GM12878 (cell line): ENCODE measurements at regions not wholly inside any gene's neighbourhood (a gene's known extent, or its start where the extent isn't known, plus 50 kb on each side); places are given as distances from the start of the nearest gene placed in this dataset.

Experiments
- BRCA1 ChIP-seq: IDR thresholded peaks from 2 replicates; pipeline ENCODE4 v1.6.1; 2011; ENCODE audit warnings: low read depth, low read length, improper control_type of control experiment
- CREM ChIP-seq: IDR thresholded peaks from 2 replicates; pipeline ENCODE4 v1.6.1; 2014; ENCODE audit warnings: antibody characterized with exemption, low read depth
- EGR1 ChIP-seq, 2 experiments: IDR thresholded peaks; 1 replicate in 1 of 2; 2 replicates in 1 of 2; pipeline ENCODE4 v1.6.1; 2011 to 2012; ENCODE audit warnings: low read depth in 2 of 2, low read length in 2 of 2, borderline replicate concordance in 1 of 2, mild to moderate bottlenecking in 1 of 2, moderate library complexity in 1 of 2
- EZH2 ChIP-seq: IDR thresholded peaks from 2 replicates; pipeline ENCODE4 v1.6.1; 2012; ENCODE audit warnings: low read depth, mild to moderate bottlenecking, control low read depth, inconsistent platforms, low read length, borderline replicate concordance; ENCODE audit not compliant: control insufficient read depth
- MTA3 ChIP-seq: IDR thresholded peaks from 2 replicates; pipeline ENCODE4 v1.6.1; 2012; ENCODE audit warnings: low read length, inconsistent platforms, borderline replicate concordance
- MYC ChIP-seq: IDR thresholded peaks from 2 replicates; pipeline ENCODE4 v1.6.1; 2011; ENCODE audit warnings: mild to moderate bottlenecking, low read length, moderate library complexity, inconsistent platforms; ENCODE audit not compliant: insufficient read depth, insufficient replicate concordance, insufficient read length, severe bottlenecking
- POLR2A ChIP-seq: IDR thresholded peaks from 2 replicates; pipeline ENCODE4 v1.6.1; 2011; ENCODE audit warnings: low read depth, mild to moderate bottlenecking, low read length
- SIN3A ChIP-seq: IDR thresholded peaks from 2 replicates; pipeline ENCODE4 v1.6.1; 2012; ENCODE audit warnings: low read depth, low read length, improper control_type of control experiment
- TBL1XR1 ChIP-seq: IDR thresholded peaks from 2 replicates; pipeline ENCODE4 v1.6.1; 2012; ENCODE audit warnings: low read depth, low read length, improper control_type of control experiment
- ZZZ3 ChIP-seq: IDR thresholded peaks from 2 replicates; pipeline ENCODE4 v1.6.1; 2011; ENCODE audit warnings: low read depth; ENCODE audit not compliant: control insufficient read depth, insufficient read length
- TF ChIP-seq, protein P1 (sequence below), 3 experiments: IDR thresholded peaks in 2 of 3; conservative IDR thresholded peaks in 1 of 3; 2 replicates each; pipeline ENCODE4 v1.5.1; 2011; ENCODE audit warnings: low read depth in 3 of 3, low read length in 3 of 3, mild to moderate bottlenecking in 3 of 3, control low read depth in 2 of 3, moderate library complexity in 2 of 3, inconsistent platforms in 1 of 3, mixed read lengths in 1 of 3; ENCODE audit not compliant: control insufficient read depth in 2 of 3, insufficient read depth in 1 of 3; ENCODE audit errors: extremely low read depth in 1 of 3
- TF ChIP-seq, protein P2 (sequence below): fragments of 450-650 bp; IDR thresholded peaks from 2 replicates; pipeline ENCODE4 v1.6.1; 2017; ENCODE audit warnings: mild to moderate bottlenecking, moderate library complexity
- TF ChIP-seq, protein P3 (sequence below): IDR thresholded peaks from 2 replicates; pipeline ENCODE4 v1.6.1; 2012; ENCODE audit warnings: mild to moderate bottlenecking, low read depth, low read length

- TF ChIP-seq EGR1 (IDR thresholded peaks at IDR 0.05; ENCODE audit: borderline replicate concordance in 1 of 2, low read depth in 2 of 2, low read length in 2 of 2) (no peak), SIN3A (no peak), ZZZ3 (no peak), CREM (no peak), MYC (no peak), MTA3 (no peak), EZH2 (no peak), POLR2A (no peak), TBL1XR1 (no peak), BRCA1 (no peak)
- TF ChIP-seq, protein P1, sequence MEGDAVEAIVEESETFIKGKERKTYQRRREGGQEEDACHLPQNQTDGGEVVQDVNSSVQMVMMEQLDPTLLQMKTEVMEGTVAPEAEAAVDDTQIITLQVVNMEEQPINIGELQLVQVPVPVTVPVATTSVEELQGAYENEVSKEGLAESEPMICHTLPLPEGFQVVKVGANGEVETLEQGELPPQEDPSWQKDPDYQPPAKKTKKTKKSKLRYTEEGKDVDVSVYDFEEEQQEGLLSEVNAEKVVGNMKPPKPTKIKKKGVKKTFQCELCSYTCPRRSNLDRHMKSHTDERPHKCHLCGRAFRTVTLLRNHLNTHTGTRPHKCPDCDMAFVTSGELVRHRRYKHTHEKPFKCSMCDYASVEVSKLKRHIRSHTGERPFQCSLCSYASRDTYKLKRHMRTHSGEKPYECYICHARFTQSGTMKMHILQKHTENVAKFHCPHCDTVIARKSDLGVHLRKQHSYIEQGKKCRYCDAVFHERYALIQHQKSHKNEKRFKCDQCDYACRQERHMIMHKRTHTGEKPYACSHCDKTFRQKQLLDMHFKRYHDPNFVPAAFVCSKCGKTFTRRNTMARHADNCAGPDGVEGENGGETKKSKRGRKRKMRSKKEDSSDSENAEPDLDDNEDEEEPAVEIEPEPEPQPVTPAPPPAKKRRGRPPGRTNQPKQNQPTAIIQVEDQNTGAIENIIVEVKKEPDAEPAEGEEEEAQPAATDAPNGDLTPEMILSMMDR (IDR thresholded peaks at IDR 0.05 in 2 of 3, conservative IDR thresholded peaks at IDR 0.05 in 1 of 3; ENCODE audit: control insufficient read depth in 2 of 3, extremely low read depth in 1 of 3, insufficient read depth in 1 of 3, low read depth in 3 of 3, low read length in 3 of 3) = no peak
- TF ChIP-seq, protein P2, sequence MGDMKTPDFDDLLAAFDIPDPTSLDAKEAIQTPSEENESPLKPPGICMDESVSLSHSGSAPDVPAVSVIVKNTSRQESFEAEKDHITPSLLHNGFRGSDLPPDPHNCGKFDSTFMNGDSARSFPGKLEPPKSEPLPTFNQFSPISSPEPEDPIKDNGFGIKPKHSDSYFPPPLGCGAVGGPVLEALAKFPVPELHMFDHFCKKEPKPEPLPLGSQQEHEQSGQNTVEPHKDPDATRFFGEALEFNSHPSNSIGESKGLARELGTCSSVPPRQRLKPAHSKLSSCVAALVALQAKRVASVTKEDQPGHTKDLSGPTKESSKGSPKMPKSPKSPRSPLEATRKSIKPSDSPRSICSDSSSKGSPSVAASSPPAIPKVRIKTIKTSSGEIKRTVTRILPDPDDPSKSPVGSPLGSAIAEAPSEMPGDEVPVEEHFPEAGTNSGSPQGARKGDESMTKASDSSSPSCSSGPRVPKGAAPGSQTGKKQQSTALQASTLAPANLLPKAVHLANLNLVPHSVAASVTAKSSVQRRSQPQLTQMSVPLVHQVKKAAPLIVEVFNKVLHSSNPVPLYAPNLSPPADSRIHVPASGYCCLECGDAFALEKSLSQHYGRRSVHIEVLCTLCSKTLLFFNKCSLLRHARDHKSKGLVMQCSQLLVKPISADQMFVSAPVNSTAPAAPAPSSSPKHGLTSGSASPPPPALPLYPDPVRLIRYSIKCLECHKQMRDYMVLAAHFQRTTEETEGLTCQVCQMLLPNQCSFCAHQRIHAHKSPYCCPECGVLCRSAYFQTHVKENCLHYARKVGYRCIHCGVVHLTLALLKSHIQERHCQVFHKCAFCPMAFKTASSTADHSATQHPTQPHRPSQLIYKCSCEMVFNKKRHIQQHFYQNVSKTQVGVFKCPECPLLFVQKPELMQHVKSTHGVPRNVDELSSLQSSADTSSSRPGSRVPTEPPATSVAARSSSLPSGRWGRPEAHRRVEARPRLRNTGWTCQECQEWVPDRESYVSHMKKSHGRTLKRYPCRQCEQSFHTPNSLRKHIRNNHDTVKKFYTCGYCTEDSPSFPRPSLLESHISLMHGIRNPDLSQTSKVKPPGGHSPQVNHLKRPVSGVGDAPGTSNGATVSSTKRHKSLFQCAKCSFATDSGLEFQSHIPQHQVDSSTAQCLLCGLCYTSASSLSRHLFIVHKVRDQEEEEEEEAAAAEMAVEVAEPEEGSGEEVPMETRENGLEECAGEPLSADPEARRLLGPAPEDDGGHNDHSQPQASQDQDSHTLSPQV = no peak
- TF ChIP-seq, protein P3, sequence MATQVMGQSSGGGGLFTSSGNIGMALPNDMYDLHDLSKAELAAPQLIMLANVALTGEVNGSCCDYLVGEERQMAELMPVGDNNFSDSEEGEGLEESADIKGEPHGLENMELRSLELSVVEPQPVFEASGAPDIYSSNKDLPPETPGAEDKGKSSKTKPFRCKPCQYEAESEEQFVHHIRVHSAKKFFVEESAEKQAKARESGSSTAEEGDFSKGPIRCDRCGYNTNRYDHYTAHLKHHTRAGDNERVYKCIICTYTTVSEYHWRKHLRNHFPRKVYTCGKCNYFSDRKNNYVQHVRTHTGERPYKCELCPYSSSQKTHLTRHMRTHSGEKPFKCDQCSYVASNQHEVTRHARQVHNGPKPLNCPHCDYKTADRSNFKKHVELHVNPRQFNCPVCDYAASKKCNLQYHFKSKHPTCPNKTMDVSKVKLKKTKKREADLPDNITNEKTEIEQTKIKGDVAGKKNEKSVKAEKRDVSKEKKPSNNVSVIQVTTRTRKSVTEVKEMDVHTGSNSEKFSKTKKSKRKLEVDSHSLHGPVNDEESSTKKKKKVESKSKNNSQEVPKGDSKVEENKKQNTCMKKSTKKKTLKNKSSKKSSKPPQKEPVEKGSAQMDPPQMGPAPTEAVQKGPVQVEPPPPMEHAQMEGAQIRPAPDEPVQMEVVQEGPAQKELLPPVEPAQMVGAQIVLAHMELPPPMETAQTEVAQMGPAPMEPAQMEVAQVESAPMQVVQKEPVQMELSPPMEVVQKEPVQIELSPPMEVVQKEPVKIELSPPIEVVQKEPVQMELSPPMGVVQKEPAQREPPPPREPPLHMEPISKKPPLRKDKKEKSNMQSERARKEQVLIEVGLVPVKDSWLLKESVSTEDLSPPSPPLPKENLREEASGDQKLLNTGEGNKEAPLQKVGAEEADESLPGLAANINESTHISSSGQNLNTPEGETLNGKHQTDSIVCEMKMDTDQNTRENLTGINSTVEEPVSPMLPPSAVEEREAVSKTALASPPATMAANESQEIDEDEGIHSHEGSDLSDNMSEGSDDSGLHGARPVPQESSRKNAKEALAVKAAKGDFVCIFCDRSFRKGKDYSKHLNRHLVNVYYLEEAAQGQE = no peak
These were observed 50.0 kb upstream of the IRX6 start for GRCh38 chr16:55273959-55274358.
